ENCODE measurements at regions not wholly inside any gene's neighbourhood (a gene's known extent, or its start where the extent isn't known, plus 50 kb on each side); places are given as distances from the start of the nearest gene placed in this dataset.
A peak's percentile ranks its signal among the peaks of the same experiment; 100 is the strongest.

GRCh38 chr17:34858591-34859565 is 102.4 kb downstream of the CCT6B start:
- H2AFZ ChIP-seq (ENCODE audit: low read length), result no peak overlapping the region
- H3K23ac ChIP-seq (ENCODE audit: insufficient read length, low read depth, low read length), result no peak overlapping the region
- H4K20me1 ChIP-seq (ENCODE audit: control insufficient read depth, insufficient read depth, insufficient read length), result no peaks in the 10 kb centered on the region
- no peak for TF ChIP-seq CTCF (conservative IDR thresholded peaks at IDR 0.05)
- H3K4me2 ChIP-seq (ENCODE audit: insufficient read depth, insufficient read length, low read length), result no peak overlapping the region
- no peak overlapping the region for H2BK12ac ChIP-seq (ENCODE audit: insufficient read length, low read depth, low read length)
- H3K14ac ChIP-seq (ENCODE audit: insufficient read depth, low read length), result peak overlapping the region; percentile 46; the same call in 1 of the 2 replicates
- no peak overlapping the region for H3T11ph ChIP-seq (ENCODE audit: low read length)
- H3K23me2 ChIP-seq (ENCODE audit: insufficient read length, low read depth, low read length, poor library complexity, severe bottlenecking), result no peaks in the 10 kb centered on the region
- no peak overlapping the region for H2BK120ac ChIP-seq (ENCODE audit: low read depth, low read length, poor library complexity, severe bottlenecking)
- H2BK20ac ChIP-seq (ENCODE audit: low read depth, low read length, poor library complexity, severe bottlenecking), result no peak overlapping the region
- H3K4me1 ChIP-seq (ENCODE audit: insufficient read depth, low read length), result no peaks in the 10 kb centered on the region
- Mint-ChIP-seq H3K27me3 (ENCODE audit: low read depth) (peaks cover 28% of the 10 kb centered on the region), H3K9me3 (peaks cover 5 to 12% of the 10 kb centered on the region in 2 experiments; a peak in 4 of 5 replicates), H3K4me3 (no peak overlapping the region), H3K36me3 (ENCODE audit: insufficient read depth in 1 of 3, low read depth in 3 of 3) (peaks cover 0 to 5% (median 0%) of the 10 kb centered on the region in 3 experiments; a peak in 2 of 7 replicates), H3K4me1 (peaks cover 2 to 5% of the 10 kb centered on the region in 2 experiments; a peak in 3 of 4 replicates), H3K27ac (no peak overlapping the region; a peak in 1 of 7 replicates)
- no peak overlapping the region for H3K4ac ChIP-seq (ENCODE audit: low read depth, low read length)
- H4K8ac ChIP-seq (replicated peaks; ENCODE audit: insufficient read length, low read depth, low read length), result no peak overlapping the region
- no peaks in the 10 kb centered on the region for H3K27me3 ChIP-seq (ENCODE audit: insufficient read depth, low read length)
- no peak overlapping the region for H3K9ac ChIP-seq (ENCODE audit: extremely low read depth, insufficient read length, low read length)
- H2BK5ac ChIP-seq (ENCODE audit: insufficient read length, low read length), result no peak overlapping the region
- H2AK5ac ChIP-seq (ENCODE audit: insufficient read length, low read length), result no peak overlapping the region
- H4K91ac ChIP-seq (ENCODE audit: insufficient read length, low read depth, low read length), result no peak overlapping the region
- H3K79me2 ChIP-seq (ENCODE audit: insufficient read depth, low read length), result no peaks in the 10 kb centered on the region
- H2BK15ac ChIP-seq (ENCODE audit: low read depth, low read length), result no peak overlapping the region
- no peak overlapping the region for H3K18ac ChIP-seq (ENCODE audit: insufficient read length, low read depth, low read length)
- H3K27ac ChIP-seq (ENCODE audit: insufficient read length, low read depth, low read length), result no peak overlapping the region
- H3K9me3 ChIP-seq (ENCODE audit: control insufficient read depth, low read depth, low read length), result no peaks in the 10 kb centered on the region
- no peak for DNase-seq
- H3K79me1 ChIP-seq (ENCODE audit: insufficient read depth, low read depth, low read length, poor library complexity, severe bottlenecking), result no peaks in the 10 kb centered on the region
- H3K56ac ChIP-seq (ENCODE audit: insufficient read length, low read depth, low read length), result no peak overlapping the region
- WGBS (ENCODE audit: extremely low coverage, insufficient read length, low lambda C conversion rate), result no CpG with 5 or more reads among the region's 10 CpGs
- H4K5ac ChIP-seq (ENCODE audit: insufficient read length, low read depth, low read length), result no peak overlapping the region

Measured in H9 (cell line).